WTC11 (cell line): ENCODE measurements at regions not wholly inside any gene's neighbourhood (a gene's known extent, or its start where the extent isn't known, plus 50 kb on each side); places are given as distances from the start of the nearest gene placed in this dataset.
"Not testable (repeated sequence)": the region's sequence is repeated elsewhere in the genome, so short reads cannot be mapped to it uniquely, and the experiment has no call there.

Experiments
- ATAC-seq: fragments of 200-7000 bp; cut with Tn5 transposase; 2 replicates; pipeline ENCODE4 v1.10.0; 2021; ENCODE audit warnings: mild to moderate bottlenecking, moderate library complexity
- CTCF ChIA-PET: fragments of 300-600 bp; sonication (Branson Sonifier 250); formaldehyde crosslinking; loops from one replicate; lab custom pipeline; 2021; ENCODE audit warnings: antibody characterized with exemption; lab: Charles Lee
- POLR2A ChIA-PET: fragments of 350-600 bp; sonication (Branson Sonifier 250); formaldehyde crosslinking; loops from one replicate; lab custom pipeline; 2021; ENCODE audit warnings: antibody characterized with exemption; lab: Charles Lee
- DNase-seq: peaks from one replicate; pipeline ENCODE4 v3.0.0; 2021; ENCODE audit warnings: low spot score
- H3K27ac Mint-ChIP-seq: 2 replicates; pipeline ENCODE4 v1.8.0; 2021; ENCODE audit warnings: mixed read lengths
- H3K27me3 Mint-ChIP-seq: 2 replicates; pipeline ENCODE4 v1.8.0; 2021; ENCODE audit warnings: low read depth, mild to moderate bottlenecking, moderate library complexity, mixed read lengths
- H3K36me3 Mint-ChIP-seq: 2 replicates; pipeline ENCODE4 v1.8.0; 2021; ENCODE audit warnings: mixed read lengths
- H3K4me1 Mint-ChIP-seq: 2 replicates; pipeline ENCODE4 v1.8.0; 2022; ENCODE audit warnings: mixed read lengths
- H3K4me3 Mint-ChIP-seq: 2 replicates; pipeline ENCODE4 v1.8.0; 2021; ENCODE audit warnings: mild to moderate bottlenecking, moderate library complexity, mixed read lengths
- H3K9me3 Mint-ChIP-seq: 2 replicates; pipeline ENCODE4 v1.8.0; 2021; ENCODE audit warnings: mixed read lengths
- IRF2 ChIP-seq: sonication (generic); formaldehyde crosslinking; IDR thresholded peaks from 2 replicates; pipeline ENCODE4 v1.8.0; 2022; ENCODE audit warnings: low read depth, missing genetic modification reagents, borderline replicate concordance
- MYBL2 ChIP-seq: sonication (generic); formaldehyde crosslinking; IDR thresholded peaks from 2 replicates; pipeline ENCODE4 v1.8.1; 2023; ENCODE audit warnings: mild to moderate bottlenecking, moderate library complexity, missing genetic modification reagents
- NFE2L1 ChIP-seq: sonication (generic); formaldehyde crosslinking; IDR thresholded peaks from 2 replicates; pipeline ENCODE4 v1.8.1; 2023; ENCODE audit warnings: missing genetic modification reagents
- NFYB ChIP-seq: sonication (generic); formaldehyde crosslinking; conservative IDR thresholded peaks from 2 replicates; pipeline ENCODE4 v1.8.0; 2022; ENCODE audit warnings: low read depth, missing genetic modification reagents
- RELA ChIP-seq: sonication (generic); formaldehyde crosslinking; IDR thresholded peaks from 2 replicates; pipeline ENCODE4 v1.8.1; 2022; ENCODE audit warnings: missing genetic modification reagents, mild to moderate bottlenecking, borderline replicate concordance
- ZNF396 ChIP-seq: fragments of 250-450 bp; sonication (Bioruptor Pico); IDR thresholded peaks from 2 replicates; pipeline ENCODE4 v1.8.0; 2021; ENCODE audit warnings: mild to moderate bottlenecking, moderate library complexity, borderline replicate concordance
- TF ChIP-seq, protein P1 (sequence below): sonication (generic); formaldehyde crosslinking; conservative IDR thresholded peaks from 2 replicates; pipeline ENCODE4 v1.8.1; 2023; ENCODE audit warnings: mild to moderate bottlenecking, low read depth, missing genetic modification reagents, moderate library complexity
- TF ChIP-seq, protein P2 (sequence below): sonication (generic); formaldehyde crosslinking; IDR thresholded peaks from 2 replicates; pipeline ENCODE4 v1.8.1; 2022; ENCODE audit warnings: low read depth, missing genetic modification reagents, borderline replicate concordance
- TF ChIP-seq, protein P3 (sequence below): sonication (generic); formaldehyde crosslinking; IDR thresholded peaks from 2 replicates; pipeline ENCODE4 v1.8.1; 2022; ENCODE audit warnings: mild to moderate bottlenecking, moderate library complexity, missing genetic modification reagents
- TF ChIP-seq, protein P4 (sequence below): sonication (generic); formaldehyde crosslinking; IDR thresholded peaks from 2 replicates; pipeline ENCODE4 v1.8.1; 2023; ENCODE audit warnings: mild to moderate bottlenecking, missing genetic modification reagents, moderate library complexity
- TF ChIP-seq, protein P5 (sequence below): sonication (generic); formaldehyde crosslinking; IDR thresholded peaks from 2 replicates; pipeline ENCODE4 v1.8.1; 2022; ENCODE audit warnings: low read depth, mild to moderate bottlenecking, moderate library complexity, missing genetic modification reagents, borderline replicate concordance

DNA sequence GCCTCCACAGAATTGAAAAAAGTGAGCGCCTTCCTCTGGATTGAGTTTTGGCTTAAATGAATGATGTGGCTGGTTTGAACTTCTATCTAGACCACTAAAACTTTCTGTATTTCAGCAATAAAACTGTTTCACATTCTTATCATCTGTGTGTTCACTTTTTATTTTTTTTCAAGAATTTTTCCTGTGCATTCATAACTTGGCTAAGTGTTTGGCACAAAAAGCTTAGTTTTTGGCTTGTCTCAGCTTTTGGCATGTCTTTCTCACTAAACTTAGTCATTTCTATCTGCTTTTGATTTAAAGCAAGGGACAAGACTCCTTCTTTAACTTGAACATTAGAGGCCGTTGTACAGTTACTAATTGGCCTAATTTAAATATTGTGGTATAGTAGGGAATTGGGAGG, 1015.1 kb downstream of the EPHA7 start (continued):
- TF ChIP-seq NFYB (CRISPR knock-in tag) (no peak), MYBL2 (no peak), ZNF396 (CRISPR knock-in tag) (no peak), IRF2 (no peak)
- TF ChIP-seq, protein P1, sequence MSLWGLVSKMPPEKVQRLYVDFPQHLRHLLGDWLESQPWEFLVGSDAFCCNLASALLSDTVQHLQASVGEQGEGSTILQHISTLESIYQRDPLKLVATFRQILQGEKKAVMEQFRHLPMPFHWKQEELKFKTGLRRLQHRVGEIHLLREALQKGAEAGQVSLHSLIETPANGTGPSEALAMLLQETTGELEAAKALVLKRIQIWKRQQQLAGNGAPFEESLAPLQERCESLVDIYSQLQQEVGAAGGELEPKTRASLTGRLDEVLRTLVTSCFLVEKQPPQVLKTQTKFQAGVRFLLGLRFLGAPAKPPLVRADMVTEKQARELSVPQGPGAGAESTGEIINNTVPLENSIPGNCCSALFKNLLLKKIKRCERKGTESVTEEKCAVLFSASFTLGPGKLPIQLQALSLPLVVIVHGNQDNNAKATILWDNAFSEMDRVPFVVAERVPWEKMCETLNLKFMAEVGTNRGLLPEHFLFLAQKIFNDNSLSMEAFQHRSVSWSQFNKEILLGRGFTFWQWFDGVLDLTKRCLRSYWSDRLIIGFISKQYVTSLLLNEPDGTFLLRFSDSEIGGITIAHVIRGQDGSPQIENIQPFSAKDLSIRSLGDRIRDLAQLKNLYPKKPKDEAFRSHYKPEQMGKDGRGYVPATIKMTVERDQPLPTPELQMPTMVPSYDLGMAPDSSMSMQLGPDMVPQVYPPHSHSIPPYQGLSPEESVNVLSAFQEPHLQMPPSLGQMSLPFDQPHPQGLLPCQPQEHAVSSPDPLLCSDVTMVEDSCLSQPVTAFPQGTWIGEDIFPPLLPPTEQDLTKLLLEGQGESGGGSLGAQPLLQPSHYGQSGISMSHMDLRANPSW (CRISPR knock-in tag), result no peak
- TF ChIP-seq, protein P2, sequence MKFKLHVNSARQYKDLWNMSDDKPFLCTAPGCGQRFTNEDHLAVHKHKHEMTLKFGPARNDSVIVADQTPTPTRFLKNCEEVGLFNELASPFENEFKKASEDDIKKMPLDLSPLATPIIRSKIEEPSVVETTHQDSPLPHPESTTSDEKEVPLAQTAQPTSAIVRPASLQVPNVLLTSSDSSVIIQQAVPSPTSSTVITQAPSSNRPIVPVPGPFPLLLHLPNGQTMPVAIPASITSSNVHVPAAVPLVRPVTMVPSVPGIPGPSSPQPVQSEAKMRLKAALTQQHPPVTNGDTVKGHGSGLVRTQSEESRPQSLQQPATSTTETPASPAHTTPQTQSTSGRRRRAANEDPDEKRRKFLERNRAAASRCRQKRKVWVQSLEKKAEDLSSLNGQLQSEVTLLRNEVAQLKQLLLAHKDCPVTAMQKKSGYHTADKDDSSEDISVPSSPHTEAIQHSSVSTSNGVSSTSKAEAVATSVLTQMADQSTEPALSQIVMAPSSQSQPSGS (CRISPR knock-in tag), result no peak

DNA sequence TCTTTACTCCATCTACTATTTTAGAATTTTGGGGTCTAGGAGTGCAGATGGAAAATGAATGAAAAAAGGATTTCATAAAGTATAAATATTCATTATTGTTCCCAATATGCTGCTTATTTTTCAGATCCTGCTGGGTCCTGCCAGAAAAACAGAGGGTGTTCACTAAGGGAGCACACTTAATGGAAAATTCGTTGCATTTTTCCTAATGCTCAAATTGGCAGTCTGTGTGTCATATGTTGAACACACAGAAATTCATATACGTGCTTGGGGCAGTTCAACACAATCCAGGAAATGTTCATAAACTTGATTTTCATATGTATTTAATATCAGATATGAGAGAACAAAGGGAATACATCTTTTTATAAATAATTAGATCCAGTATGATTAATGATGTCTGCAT, 1019.4 kb downstream of the EPHA7 start:
- no peak for ATAC-seq
- no peak overlapping the region for H3K27ac Mint-ChIP-seq
- no peak overlapping the region for H3K4me3 Mint-ChIP-seq
- POLR2A ChIA-PET, result no interaction called here
- H3K4me1 Mint-ChIP-seq, result no peaks in the 10 kb centered on the region; the same call in 1 of the 2 replicates
- H3K27me3 Mint-ChIP-seq, result no peaks in the 10 kb centered on the region
- TF ChIP-seq, protein P1 (CRISPR knock-in tag), result no peak
- TF ChIP-seq NFE2L1 (CRISPR knock-in tag) (no peak), ZNF396 (CRISPR knock-in tag) (no peak), RELA (CRISPR knock-in tag) (no peak)
- TF ChIP-seq, protein P3, sequence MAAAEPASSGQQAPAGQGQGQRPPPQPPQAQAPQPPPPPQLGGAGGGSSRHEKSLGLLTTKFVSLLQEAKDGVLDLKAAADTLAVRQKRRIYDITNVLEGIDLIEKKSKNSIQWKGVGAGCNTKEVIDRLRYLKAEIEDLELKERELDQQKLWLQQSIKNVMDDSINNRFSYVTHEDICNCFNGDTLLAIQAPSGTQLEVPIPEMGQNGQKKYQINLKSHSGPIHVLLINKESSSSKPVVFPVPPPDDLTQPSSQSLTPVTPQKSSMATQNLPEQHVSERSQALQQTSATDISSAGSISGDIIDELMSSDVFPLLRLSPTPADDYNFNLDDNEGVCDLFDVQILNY (CRISPR knock-in tag), result no peak
- TF ChIP-seq, protein P4, sequence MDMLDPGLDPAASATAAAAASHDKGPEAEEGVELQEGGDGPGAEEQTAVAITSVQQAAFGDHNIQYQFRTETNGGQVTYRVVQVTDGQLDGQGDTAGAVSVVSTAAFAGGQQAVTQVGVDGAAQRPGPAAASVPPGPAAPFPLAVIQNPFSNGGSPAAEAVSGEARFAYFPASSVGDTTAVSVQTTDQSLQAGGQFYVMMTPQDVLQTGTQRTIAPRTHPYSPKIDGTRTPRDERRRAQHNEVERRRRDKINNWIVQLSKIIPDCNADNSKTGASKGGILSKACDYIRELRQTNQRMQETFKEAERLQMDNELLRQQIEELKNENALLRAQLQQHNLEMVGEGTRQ (CRISPR knock-in tag), result no peak
- TF ChIP-seq, protein P5, sequence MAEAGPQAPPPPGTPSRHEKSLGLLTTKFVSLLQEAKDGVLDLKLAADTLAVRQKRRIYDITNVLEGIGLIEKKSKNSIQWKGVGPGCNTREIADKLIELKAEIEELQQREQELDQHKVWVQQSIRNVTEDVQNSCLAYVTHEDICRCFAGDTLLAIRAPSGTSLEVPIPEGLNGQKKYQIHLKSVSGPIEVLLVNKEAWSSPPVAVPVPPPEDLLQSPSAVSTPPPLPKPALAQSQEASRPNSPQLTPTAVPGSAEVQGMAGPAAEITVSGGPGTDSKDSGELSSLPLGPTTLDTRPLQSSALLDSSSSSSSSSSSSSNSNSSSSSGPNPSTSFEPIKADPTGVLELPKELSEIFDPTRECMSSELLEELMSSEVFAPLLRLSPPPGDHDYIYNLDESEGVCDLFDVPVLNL, result no peak
- H3K9me3 Mint-ChIP-seq, result peaks cover 14% of the 10 kb centered on the region
- DNase-seq, result no peak
- CTCF ChIA-PET, result no interaction called here
- no peaks in the 10 kb centered on the region for H3K36me3 Mint-ChIP-seq

DNA sequence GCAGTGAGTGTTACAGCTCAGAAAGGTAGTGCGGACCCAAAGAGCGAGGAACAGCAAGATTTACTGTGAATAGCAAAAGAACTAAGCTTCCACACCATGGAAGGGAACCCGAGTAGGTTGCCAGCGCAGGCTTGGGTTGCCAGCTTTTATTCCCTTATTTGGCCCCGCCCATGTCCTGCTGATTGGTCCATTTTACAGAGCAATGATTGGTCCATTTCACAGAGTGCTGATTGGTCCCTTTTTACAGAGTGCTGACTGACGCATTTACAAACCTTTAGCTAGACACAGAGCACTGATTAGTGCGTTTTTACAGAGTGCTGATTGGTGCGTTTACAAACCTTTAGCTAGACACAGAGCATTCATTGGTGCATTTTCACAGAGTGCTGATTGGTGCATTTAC, 1030.7 kb downstream of the EPHA7 start:
- peaks cover 16% of the 10 kb centered on the region for H3K9me3 Mint-ChIP-seq
- DNase-seq, ATAC-seq, CTCF ChIA-PET, H3K4me3 Mint-ChIP-seq, H3K36me3 Mint-ChIP-seq, POLR2A ChIA-PET, H3K27ac Mint-ChIP-seq, H3K4me1 Mint-ChIP-seq, H3K27me3 Mint-ChIP-seq: not testable (repeated sequence)
